HL-60 (cell line): ENCODE measurements at regions not wholly inside any gene's neighbourhood (a gene's known extent, or its start where the extent isn't known, plus 50 kb on each side); places are given as distances from the start of the nearest gene placed in this dataset.

ENCODE experiments used
- DNase-seq, 2 experiments: peaks; one replicate each; pipeline ENCODE4 v3.0.0-alpha.2; 2010 to 2020; ENCODE audit warnings: low read depth in 1 of 2, low spot score in 1 of 2
- H3K27ac ChIP-seq: fragments of 250-450 bp; sonication (Bioruptor Pico); replicated peaks from 2 replicates; pipeline ENCODE4 v1.5.1; 2020; ENCODE audit warnings: mild to moderate bottlenecking, moderate library complexity
- H3K27me3 ChIP-seq: fragments of 250-450 bp; sonication (Bioruptor Pico); 2 replicates; pipeline ENCODE4 v1.5.1; 2021; ENCODE audit warnings: mild to moderate bottlenecking, moderate library complexity; ENCODE audit not compliant: insufficient read depth, poor library complexity, severe bottlenecking
- H3K4me3 ChIP-seq: replicated peaks from 2 replicates; pipeline ENCODE4 v1.5.1; 2011; ENCODE audit warnings: mild to moderate bottlenecking, control low read depth, low read length; ENCODE audit not compliant: insufficient read depth
- CTCF ChIP-seq: IDR thresholded peaks from one replicate; pipeline ENCODE4 v1.5.1; 2011; ENCODE audit warnings: low read length, control low read depth, inconsistent platforms; ENCODE audit not compliant: insufficient read depth
- GABPA ChIP-seq: IDR thresholded peaks from 2 replicates; pipeline ENCODE4 v1.6.1; 2012; ENCODE audit warnings: low read depth
- POLR2AphosphoS5 ChIP-seq: IDR thresholded peaks from 2 replicates; pipeline ENCODE4 v1.6.1; 2012; ENCODE audit warnings: low read depth
- REST ChIP-seq: IDR thresholded peaks from 2 replicates; pipeline ENCODE4 v1.6.1; 2012; ENCODE audit warnings: low read depth; ENCODE audit not compliant: insufficient replicate concordance
- SPI1 ChIP-seq: IDR thresholded peaks from 2 replicates; pipeline ENCODE4 v1.6.1; 2012; ENCODE audit warnings: low read depth, mild to moderate bottlenecking, borderline replicate concordance

- Histone ChIP-seq H3K27me3 (no peaks in the 10 kb centered on the region), H3K4me3 (no peak overlapping the region), H3K27ac (no peak overlapping the region)
- TF ChIP-seq REST (no peak), CTCF (no peak), GABPA (no peak), SPI1 (no peak), POLR2AphosphoS5 (no peak)
- no peak for DNase-seq
Measured at GRCh38 chr4:149026696-149027095, 584.5 kb upstream of the NR3C2 start.

GRCh38 chr4:149017002-149017734 lies 575.0 kb upstream of the NR3C2 start:
- Histone ChIP-seq H3K27me3 (no peaks in the 10 kb centered on the region), H3K4me3 (no peak overlapping the region), H3K27ac (no peak overlapping the region)
- DNase-seq = no peak
- no peak for TF ChIP-seq SPI1
- TF ChIP-seq REST = no peak
- TF ChIP-seq CTCF = no peak
- no peak for TF ChIP-seq GABPA
- TF ChIP-seq POLR2AphosphoS5 = no peak

- Histone ChIP-seq H3K27me3 (no peaks in the 10 kb centered on the region), H3K4me3 (no peak overlapping the region), H3K27ac (no peak overlapping the region)
- DNase-seq = no peak
- TF ChIP-seq POLR2AphosphoS5 (no peak), SPI1 (no peak), GABPA (no peak), CTCF (no peak), REST (no peak)
Measured at GRCh38 chr4:149009223-149009622, 567.0 kb upstream of the NR3C2 start.
